PC-3 (cell line): ENCODE measurements at regions not wholly inside any gene's neighbourhood (a gene's known extent, or its start where the extent isn't known, plus 50 kb on each side); places are given as distances from the start of the nearest gene placed in this dataset.

Experiments
- ATAC-seq: fragments of 200-7000 bp; cut with Tn5 transposase; 2 replicates; pipeline ENCODE4 v1.9.1; 2020; ENCODE audit warnings: mild to moderate bottlenecking, moderate library complexity
- BruUV-seq: library from RNA; stranded (reverse); fragments of 400-500 nt; replicated peaks from 2 replicates; lab custom pipeline; 2021; lab: Mats Ljungman, UMichigan
- CTCF ChIA-PET: fragments of 300-600 bp; sonication (Branson Sonifier 250); formaldehyde crosslinking; loops from one replicate; lab custom pipeline; 2022; ENCODE audit warnings: antibody characterized with exemption; lab: Charles Lee
- POLR2A ChIA-PET: fragments of 300-600 bp; sonication (Branson Sonifier 250); formaldehyde crosslinking; loops from one replicate; lab custom pipeline; 2022; ENCODE audit warnings: antibody characterized with exemption; ENCODE audit not compliant: unreplicated experiment; lab: Charles Lee
- DNase-seq: peaks from one replicate; pipeline ENCODE4 v3.0.0-alpha.2; 2015
- H2AFZ ChIP-seq: fragments of 300-600 bp; sonication (generic); 2 replicates; pipeline ENCODE4 v1.6.0; 2016; ENCODE audit warnings: antibody characterized with exemption, low read length
- H3F3A ChIP-seq: fragments of 300-600 bp; sonication (generic); one replicate; pipeline ENCODE4 v1.6.0; 2017; ENCODE audit warnings: antibody characterized with exemption, low read length, control low read depth, mild to moderate bottlenecking; ENCODE audit not compliant: unreplicated experiment
- H3K27ac ChIP-seq: fragments of 300-600 bp; sonication (generic); 2 replicates; pipeline ENCODE4 v1.5.1; 2016; ENCODE audit warnings: mild to moderate bottlenecking, low read length
- H3K27me3 ChIP-seq: fragments of 300-600 bp; sonication (generic); 2 replicates; pipeline ENCODE4 v1.6.1; 2016; ENCODE audit warnings: low read length, mixed read lengths
- H3K36me3 ChIP-seq: fragments of 300-600 bp; sonication (generic); 2 replicates; pipeline ENCODE4 v1.6.1; 2016; ENCODE audit warnings: low read depth, mixed run types, low read length, mixed read lengths
- H3K4me1 ChIP-seq: fragments of 300-600 bp; sonication (generic); 2 replicates; pipeline ENCODE4 v1.5.1; 2016; ENCODE audit warnings: low read length; ENCODE audit not compliant: insufficient read depth
- H3K4me2 ChIP-seq: fragments of 300-600 bp; sonication (generic); 2 replicates; pipeline ENCODE4 v1.6.0; 2016; ENCODE audit warnings: low read length
- H3K4me3 ChIP-seq: fragments of 300-600 bp; sonication (generic); 2 replicates; pipeline ENCODE4 v1.5.1; 2016; ENCODE audit warnings: mild to moderate bottlenecking, low read length, mixed read lengths
- H3K79me2 ChIP-seq: fragments of 300-600 bp; sonication (generic); 2 replicates; pipeline ENCODE4 v1.6.1; 2017; ENCODE audit warnings: low read length, mixed read lengths
- H3K9ac ChIP-seq: fragments of 300-600 bp; sonication (generic); 2 replicates; pipeline ENCODE4 v1.6.0; 2016; ENCODE audit warnings: mild to moderate bottlenecking, low read length
- H3K9me2 ChIP-seq: fragments of 300-600 bp; sonication (generic); replicated peaks from 2 replicates; pipeline ENCODE4 v1.6.1; 2016; ENCODE audit warnings: mixed run types, low read length, mixed read lengths
- H3K9me3 ChIP-seq: fragments of 300-600 bp; sonication (generic); 2 replicates; pipeline ENCODE4 v1.6.1; 2016; ENCODE audit warnings: low read length, mixed read lengths
- H4K20me1 ChIP-seq: fragments of 300-600 bp; sonication (generic); 2 replicates; pipeline ENCODE4 v1.6.1; 2016; ENCODE audit warnings: low read length, mixed read lengths
- CTCF ChIP-seq: fragments of 300-600 bp; sonication (generic); conservative IDR thresholded peaks from 2 replicates; pipeline ENCODE4 v1.5.1; 2017; ENCODE audit warnings: antibody characterized with exemption, low read depth, mild to moderate bottlenecking, low read length
- EZH2 ChIP-seq: fragments of 300-600 bp; sonication (generic); IDR thresholded peaks from one replicate; pipeline ENCODE4 v1.6.1; 2017; ENCODE audit warnings: antibody characterized with exemption, mild to moderate bottlenecking, low read length; ENCODE audit not compliant: unreplicated experiment
- EZH2phosphoT487 ChIP-seq: fragments of 300-600 bp; sonication (generic); IDR thresholded peaks from 2 replicates; pipeline ENCODE4 v1.6.1; 2018; ENCODE audit warnings: mild to moderate bottlenecking, antibody characterized with exemption, low read length, borderline replicate concordance
- intact Hi-C: fragments of 100-400 bp; cut with micrococcal nuclease; formaldehyde crosslinking; loops from 2 replicates; pipeline ENCODE4 v1.9.0; 2023

GRCh38 chr5:68544648-68545552 is 329.3 kb downstream of the PIK3R1 start:
- Histone ChIP-seq H3K4me1 (0 out of 2 replicates have a peak, but pooled peaks cover 13% of the 10 kb centered on the region), H3K9ac (no peak overlapping the region), H3F3A (no peaks in the 10 kb centered on the region), H3K27me3 (peaks cover 6% of the 10 kb centered on the region; the same call in 1 of the 2 replicates), H2AFZ (no peak overlapping the region), H3K36me3 (no peaks in the 10 kb centered on the region), H3K9me3 (no peaks in the 10 kb centered on the region), H3K27ac (no peak overlapping the region), H3K79me2 (no peaks in the 10 kb centered on the region), H3K9me2 (no peaks in the 10 kb centered on the region), H3K4me2 (peak overlapping the region; percentile 41), H3K4me3 (no peak overlapping the region), H4K20me1 (no peaks in the 10 kb centered on the region)
- BruUV-seq: no TSS peak
- TF ChIP-seq EZH2phosphoT487: no peak
- TF ChIP-seq CTCF: no peak
- no peak for TF ChIP-seq EZH2
- ATAC-seq: peak; percentile 49
- peak; percentile 53 for DNase-seq
- intact Hi-C loops: no loop called here
- POLR2A ChIA-PET: no interaction called here
- CTCF ChIA-PET: no interaction called here

GRCh38 chr5:68545636-68546295 is 330.2 kb downstream of the PIK3R1 start:
- Histone ChIP-seq H3F3A (no peaks in the 10 kb centered on the region), H3K4me1 (0 out of 2 replicates have a peak, but pooled peaks cover 13% of the 10 kb centered on the region), H3K79me2 (no peaks in the 10 kb centered on the region), H3K4me2 (no peak overlapping the region), H3K4me3 (no peak overlapping the region), H3K27me3 (no peaks in the 10 kb centered on the region), H3K9me3 (no peaks in the 10 kb centered on the region), H4K20me1 (no peaks in the 10 kb centered on the region), H2AFZ (no peak overlapping the region), H3K27ac (no peak overlapping the region), H3K9me2 (no peaks in the 10 kb centered on the region), H3K9ac (no peak overlapping the region), H3K36me3 (no peaks in the 10 kb centered on the region)
- ChIA-PET POLR2A (no interaction called here), CTCF (no interaction called here)
- no peak for TF ChIP-seq EZH2
- no peak for TF ChIP-seq CTCF
- TF ChIP-seq EZH2phosphoT487: no peak
- no TSS peak for BruUV-seq
- ATAC-seq: no peak
- no peak for DNase-seq
- intact Hi-C loops: no loop called here

- Histone ChIP-seq H3K79me2 (no peaks in the 10 kb centered on the region), H4K20me1 (no peaks in the 10 kb centered on the region), H3K4me1 (0 out of 2 replicates have a peak, but pooled peaks cover 13% of the 10 kb centered on the region), H2AFZ (no peak overlapping the region), H3K27me3 (no peaks in the 10 kb centered on the region), H3K4me2 (no peak overlapping the region), H3K4me3 (no peak overlapping the region), H3K36me3 (no peaks in the 10 kb centered on the region), H3K9ac (no peak overlapping the region), H3K27ac (no peak overlapping the region), H3K9me2 (no peaks in the 10 kb centered on the region), H3F3A (no peaks in the 10 kb centered on the region), H3K9me3 (no peaks in the 10 kb centered on the region)
- ATAC-seq (no peak), DNase-seq (no peak)
- POLR2A ChIA-PET: no interaction called here
- no TSS peak for BruUV-seq
- intact Hi-C loops: no loop called here
- CTCF ChIA-PET: no interaction called here
- no peak for TF ChIP-seq EZH2
- TF ChIP-seq EZH2phosphoT487: no peak
- TF ChIP-seq CTCF: no peak
Measured at GRCh38 chr5:68547056-68547455, 331.5 kb downstream of the PIK3R1 start.
